DMS 273 treated with DMSO at 0.1 percent for 48 hours (cell line): ENCODE measurements at regions not wholly inside any gene's neighbourhood (a gene's known extent, or its start where the extent isn't known, plus 50 kb on each side); places are given as distances from the start of the nearest gene placed in this dataset.

Experiments
- DNase-seq: peaks from one replicate; lab custom pipeline; 2025; lab: John Stamatoyannopoulos, UW

GRCh38 chr5:2125171-2125900 is 242.6 kb upstream of the IRX4 start:
- no peak for DNase-seq

GRCh38 chr5:2124434-2125170 is 241.9 kb upstream of the IRX4 start:
- no peak for DNase-seq

- no peak for DNase-seq
Observed at GRCh38 chr5:2123874-2124273, 241.1 kb upstream of the IRX4 start.

- DNase-seq, result no peak
Observed at GRCh38 chr5:2120361-2120760, 237.6 kb upstream of the IRX4 start.

GRCh38 chr5:2119573-2119972 is 236.8 kb upstream of the IRX4 start:
- DNase-seq, result no peak

GRCh38 chr5:2113348-2114131 is 230.8 kb upstream of the IRX4 start:
- no peak for DNase-seq

- DNase-seq, result no peak
Observed at GRCh38 chr5:2112173-2113025, 229.7 kb upstream of the IRX4 start.

- DNase-seq, result no peak
Observed at GRCh38 chr5:2111569-2112105, 228.9 kb upstream of the IRX4 start.

GRCh38 chr5:2110934-2111462 is 228.3 kb upstream of the IRX4 start:
- no peak for DNase-seq

GRCh38 chr5:2110137-2110933 is 227.6 kb upstream of the IRX4 start:
- no peak for DNase-seq

GRCh38 chr5:2109566-2109965 is 226.8 kb upstream of the IRX4 start:
- DNase-seq, result no peak

- no peak for DNase-seq
Observed at GRCh38 chr5:2106721-2107120, 224.0 kb upstream of the IRX4 start.

GRCh38 chr5:2105141-2105540 is 222.4 kb upstream of the IRX4 start:
- DNase-seq, result no peak

GRCh38 chr5:2103940-2104339 is 221.2 kb upstream of the IRX4 start:
- no peak for DNase-seq

GRCh38 chr5:2102819-2103776 is 220.4 kb upstream of the IRX4 start:
- no peak for DNase-seq

- no peak for DNase-seq
Observed at GRCh38 chr5:2101685-2102084, 219.0 kb upstream of the IRX4 start.

- no peak for DNase-seq
Observed at GRCh38 chr5:2096887-2097505, 214.3 kb upstream of the IRX4 start.

- DNase-seq, result no peak
Observed at GRCh38 chr5:2095011-2095410, 212.3 kb upstream of the IRX4 start.

GRCh38 chr5:2094616-2094995 is 211.9 kb upstream of the IRX4 start:
- no peak for DNase-seq
